Progenitor cell of endocrine pancreas (in vitro differentiated cells): ENCODE measurements at regions not wholly inside any gene's neighbourhood (a gene's known extent, or its start where the extent isn't known, plus 50 kb on each side); places are given as distances from the start of the nearest gene placed in this dataset.

ENCODE experiments used
- DNase-seq: peaks from one replicate; pipeline ENCODE4 v3.0.0; 2021; ENCODE audit warnings: low spot score; ENCODE audit not compliant: unreplicated experiment
- H3K27ac Mint-ChIP-seq: 2 replicates; pipeline ENCODE4 v1.8.0; 2021; ENCODE audit warnings: mild to moderate bottlenecking, moderate library complexity, mixed read lengths
- H3K27me3 Mint-ChIP-seq: 2 replicates; pipeline ENCODE4 v1.8.0; 2021; ENCODE audit warnings: mixed read lengths
- H3K36me3 Mint-ChIP-seq: 2 replicates; pipeline ENCODE4 v1.8.0; 2022; ENCODE audit warnings: mixed read lengths; ENCODE audit not compliant: insufficient read depth
- H3K4me1 Mint-ChIP-seq: 2 replicates; pipeline ENCODE4 v1.8.0; 2021; ENCODE audit warnings: low read depth, mixed read lengths
- H3K4me3 Mint-ChIP-seq: 2 replicates; pipeline ENCODE4 v1.8.0; 2021; ENCODE audit warnings: low read depth, mild to moderate bottlenecking, moderate library complexity, mixed read lengths
- H3K9me3 Mint-ChIP-seq: 2 replicates; pipeline ENCODE4 v1.8.0; 2021; ENCODE audit warnings: low read depth, mixed read lengths
- CTCF ChIP-seq: fragments of 200-600 bp; sonication (generic); IDR thresholded peaks from one replicate; pipeline ENCODE4 v1.5.0; 2021; ENCODE audit warnings: antibody characterized with exemption, mild to moderate bottlenecking; ENCODE audit not compliant: unreplicated experiment

GRCh38 chr5:6125781-6126180 is 252.6 kb downstream of the MED10 start:
- peaks cover 30% of the 10 kb centered on the region for H3K9me3 Mint-ChIP-seq
- no peak overlapping the region for H3K4me3 Mint-ChIP-seq
- TF ChIP-seq CTCF = no peak
- no peak overlapping the region for H3K27ac Mint-ChIP-seq
- peaks cover 2% of the 10 kb centered on the region for H3K36me3 Mint-ChIP-seq
- no peaks in the 10 kb centered on the region for H3K4me1 Mint-ChIP-seq
- peaks cover 8% of the 10 kb centered on the region for H3K27me3 Mint-ChIP-seq
- DNase-seq = no peak

DNA sequence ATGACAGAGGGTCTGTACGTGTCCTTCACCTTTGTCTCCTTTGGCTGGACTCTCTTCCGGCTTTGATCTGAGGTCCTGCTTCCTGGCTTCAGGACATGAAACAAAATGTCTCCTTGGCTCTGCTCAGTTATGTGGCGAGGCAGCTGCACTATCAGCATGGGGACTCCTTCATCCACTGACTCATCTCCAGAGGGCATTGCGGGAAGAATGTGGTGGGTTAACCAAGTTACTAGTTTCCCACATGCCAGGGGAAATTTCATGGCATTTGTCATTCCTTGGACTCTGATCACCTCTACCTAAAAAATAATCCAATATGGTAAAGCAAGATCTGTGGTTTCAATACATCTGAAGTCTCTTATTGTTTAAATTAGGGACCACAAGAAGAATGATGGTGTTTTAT is 259.7 kb downstream of the MED10 start:
- Mint-ChIP-seq H3K27me3 (peaks cover 18% of the 10 kb centered on the region), H3K9me3 (peaks cover 6% of the 10 kb centered on the region), H3K36me3 (no peaks in the 10 kb centered on the region), H3K4me3 (no peak overlapping the region), H3K4me1 (peaks cover 3% of the 10 kb centered on the region), H3K27ac (no peak overlapping the region)
- TF ChIP-seq CTCF = no peak
- DNase-seq = no peak

GRCh38 chr5:6117212-6117611 is 261.1 kb downstream of the MED10 start:
- Mint-ChIP-seq H3K27me3 (peaks cover 21% of the 10 kb centered on the region), H3K36me3 (no peaks in the 10 kb centered on the region), H3K4me1 (peaks cover 3% of the 10 kb centered on the region), H3K4me3 (no peak overlapping the region), H3K27ac (no peak overlapping the region), H3K9me3 (no peaks in the 10 kb centered on the region)
- no peak for DNase-seq
- no peak for TF ChIP-seq CTCF

GRCh38 chr5:6115852-6116251 is 262.5 kb downstream of the MED10 start:
- Mint-ChIP-seq H3K27me3 (peaks cover 13% of the 10 kb centered on the region), H3K27ac (no peak overlapping the region)
- TF ChIP-seq CTCF = no peak

GRCh38 chr5:6112538-6112937 is 265.8 kb downstream of the MED10 start:
- Mint-ChIP-seq H3K4me1 (peaks cover 5% of the 10 kb centered on the region), H3K4me3 (no peak overlapping the region), H3K27me3 (peaks cover 6% of the 10 kb centered on the region), H3K36me3 (no peaks in the 10 kb centered on the region), H3K9me3 (no peaks in the 10 kb centered on the region), H3K27ac (no peak overlapping the region)
- TF ChIP-seq CTCF = no peak
- no peak for DNase-seq

More at GRCh38 chr5:6115852-6116251, 262.5 kb downstream of the MED10 start:
- peaks cover 3% of the 10 kb centered on the region for H3K4me1 Mint-ChIP-seq
- DNase-seq = no peak
- no peaks in the 10 kb centered on the region for H3K9me3 Mint-ChIP-seq
- H3K36me3 Mint-ChIP-seq = no peaks in the 10 kb centered on the region
- no peak overlapping the region for H3K4me3 Mint-ChIP-seq
